Uterus (tissue), 2 donors: ENCODE measurements at regions not wholly inside any gene's neighbourhood (a gene's known extent, or its start where the extent isn't known, plus 50 kb on each side); places are given as distances from the start of the nearest gene placed in this dataset.

Experiments
- CTCF ChIP-seq, 4 experiments: fragments of 200-600 bp in 2 of 4; fragments of 450-650 bp in 2 of 4; sonication (generic) in 2 of 4; IDR thresholded peaks; one replicate each; pipeline ENCODE4 v1.5.1; 2016 to 2019; ENCODE audit warnings: antibody characterized with exemption in 4 of 4, mild to moderate bottlenecking in 2 of 4, moderate library complexity in 1 of 4
- POLR2A ChIP-seq, 2 donors: fragments of 450-650 bp; IDR thresholded peaks; one replicate each; pipeline ENCODE4 v1.6.1; 2016; ENCODE audit warnings: antibody characterized with exemption in 2 of 2, mild to moderate bottlenecking in 1 of 2, moderate library complexity in 1 of 2

- TF ChIP-seq POLR2A (IDR thresholded peaks at IDR 0.05) (no peak), CTCF (IDR thresholded peaks at IDR 0.05) (no peak)
These were observed 165.3 kb upstream of the PRDX4 start for GRCh38 chrX:23501974-23502373.
